A673 (cell line): ENCODE measurements at regions not wholly inside any gene's neighbourhood (a gene's known extent, or its start where the extent isn't known, plus 50 kb on each side); places are given as distances from the start of the nearest gene placed in this dataset.

Experiments used
- BruUV-seq: library from RNA; stranded (reverse); fragments of 400-500 nt; replicated peaks from 2 replicates; lab custom pipeline; 2021; lab: Mats Ljungman, UMichigan
- CTCF ChIA-PET: fragments of 300-600 bp; sonication (Branson Sonifier 250); formaldehyde crosslinking; loops from one replicate; lab custom pipeline; 2022; ENCODE audit warnings: antibody characterized with exemption; lab: Charles Lee
- POLR2A ChIA-PET: fragments of 300-600 bp; sonication (Branson Sonifier 250); formaldehyde crosslinking; loops from one replicate; lab custom pipeline; 2022; ENCODE audit warnings: antibody characterized with exemption; ENCODE audit not compliant: low non-redundant PET; lab: Charles Lee
- DNase-seq: peaks from one replicate; pipeline ENCODE4 v3.0.0-alpha.2; 2015; ENCODE audit warnings: low spot score
- H3K27ac ChIP-seq: fragments of 200-600 bp; sonication (generic); 2 replicates; pipeline ENCODE4 v1.5.1; 2016; ENCODE audit warnings: mixed run types, low read depth, mild to moderate bottlenecking, mixed read lengths, antibody characterized with exemption, low read length; ENCODE audit not compliant: poor library complexity, severe bottlenecking
- H3K27me3 ChIP-seq: fragments of 200-600 bp; sonication (generic); replicated peaks from 2 replicates; pipeline ENCODE4 v1.6.1; 2017; ENCODE audit warnings: mixed run types, low read depth, mild to moderate bottlenecking, mixed read lengths, antibody characterized with exemption, low read length; ENCODE audit not compliant: insufficient read depth, poor library complexity
- H3K36me3 ChIP-seq: fragments of 200-600 bp; sonication (generic); 2 replicates; pipeline ENCODE4 v1.6.1; 2016; ENCODE audit warnings: mixed run types, mild to moderate bottlenecking, mixed read lengths, antibody characterized with exemption, low read length; ENCODE audit not compliant: insufficient read depth, poor library complexity, severe bottlenecking
- H3K4me1 ChIP-seq: fragments of 200-600 bp; sonication (generic); 2 replicates; pipeline ENCODE4 v1.6.1; 2017; ENCODE audit warnings: mixed run types, mild to moderate bottlenecking, mixed read lengths, antibody characterized with exemption, low read length; ENCODE audit not compliant: insufficient read depth, poor library complexity, severe bottlenecking
- H3K4me3 ChIP-seq: fragments of 200-600 bp; sonication (generic); 2 replicates; pipeline ENCODE4 v1.5.1; 2016; ENCODE audit warnings: low read depth, mixed run types, mild to moderate bottlenecking, mixed read lengths, low read length; ENCODE audit not compliant: poor library complexity, severe bottlenecking
- H3K9me3 ChIP-seq: fragments of 200-600 bp; sonication (generic); 2 replicates; pipeline ENCODE4 v1.6.1; 2016; ENCODE audit warnings: mixed run types, low read depth, mild to moderate bottlenecking, mixed read lengths, antibody characterized with exemption, low read length; ENCODE audit not compliant: poor library complexity, severe bottlenecking
- EZH2 ChIP-seq: fragments of 200-600 bp; sonication (generic); IDR thresholded peaks from 2 replicates; pipeline ENCODE4 v1.6.1; 2017; ENCODE audit warnings: borderline replicate concordance, low read depth, mild to moderate bottlenecking, mixed read lengths, antibody characterized with exemption, low read length; ENCODE audit not compliant: poor library complexity, severe bottlenecking
- intact Hi-C: fragments of 100-400 bp; cut with micrococcal nuclease; formaldehyde crosslinking; loops from one replicate; pipeline ENCODE4 v1.10.0; 2022; ENCODE audit not compliant: unreplicated experiment
- TF ChIP-seq, protein P1 (sequence below): fragments of 300-800, 200-600 bp; sonication (generic); conservative IDR thresholded peaks from 2 replicates; pipeline ENCODE4 v1.5.1; 2017; ENCODE audit warnings: low read depth, mild to moderate bottlenecking, antibody characterized with exemption, low read length, moderate library complexity, mixed read lengths

DNA sequence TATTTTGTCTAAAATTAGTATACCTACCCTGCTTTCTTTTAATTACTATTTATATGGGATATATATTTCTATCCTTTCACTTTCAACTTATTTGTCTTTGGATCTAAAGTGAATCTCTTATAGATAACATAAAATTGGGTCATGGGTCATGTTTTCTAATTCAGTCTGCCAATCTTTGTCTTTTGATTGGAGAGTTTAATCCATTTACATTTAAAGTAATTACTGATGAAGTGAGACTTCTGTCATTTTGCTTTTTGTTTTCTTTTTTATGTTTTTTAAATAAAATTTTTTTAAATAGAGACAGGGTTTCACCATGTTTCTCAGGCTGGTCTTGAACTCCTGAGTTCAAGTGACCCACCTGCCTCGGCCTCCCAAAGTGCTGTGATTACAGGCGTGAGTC is 50.5 kb upstream of the PRDM1 start:
- Histone ChIP-seq H3K27me3 (no peaks in the 10 kb centered on the region), H3K9me3 (no peaks in the 10 kb centered on the region), H3K4me3 (no peak overlapping the region), H3K36me3 (no peaks in the 10 kb centered on the region), H3K27ac (no peak overlapping the region), H3K4me1 (no peaks in the 10 kb centered on the region)
- POLR2A ChIA-PET, result no interaction called here
- CTCF ChIA-PET, result no interaction called here
- TF ChIP-seq EZH2, result no peak
- TF ChIP-seq, protein P1, sequence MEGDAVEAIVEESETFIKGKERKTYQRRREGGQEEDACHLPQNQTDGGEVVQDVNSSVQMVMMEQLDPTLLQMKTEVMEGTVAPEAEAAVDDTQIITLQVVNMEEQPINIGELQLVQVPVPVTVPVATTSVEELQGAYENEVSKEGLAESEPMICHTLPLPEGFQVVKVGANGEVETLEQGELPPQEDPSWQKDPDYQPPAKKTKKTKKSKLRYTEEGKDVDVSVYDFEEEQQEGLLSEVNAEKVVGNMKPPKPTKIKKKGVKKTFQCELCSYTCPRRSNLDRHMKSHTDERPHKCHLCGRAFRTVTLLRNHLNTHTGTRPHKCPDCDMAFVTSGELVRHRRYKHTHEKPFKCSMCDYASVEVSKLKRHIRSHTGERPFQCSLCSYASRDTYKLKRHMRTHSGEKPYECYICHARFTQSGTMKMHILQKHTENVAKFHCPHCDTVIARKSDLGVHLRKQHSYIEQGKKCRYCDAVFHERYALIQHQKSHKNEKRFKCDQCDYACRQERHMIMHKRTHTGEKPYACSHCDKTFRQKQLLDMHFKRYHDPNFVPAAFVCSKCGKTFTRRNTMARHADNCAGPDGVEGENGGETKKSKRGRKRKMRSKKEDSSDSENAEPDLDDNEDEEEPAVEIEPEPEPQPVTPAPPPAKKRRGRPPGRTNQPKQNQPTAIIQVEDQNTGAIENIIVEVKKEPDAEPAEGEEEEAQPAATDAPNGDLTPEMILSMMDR, result no peak
- BruUV-seq, result no TSS peak
- no peak for DNase-seq
- intact Hi-C loops, result no loop called here

DNA sequence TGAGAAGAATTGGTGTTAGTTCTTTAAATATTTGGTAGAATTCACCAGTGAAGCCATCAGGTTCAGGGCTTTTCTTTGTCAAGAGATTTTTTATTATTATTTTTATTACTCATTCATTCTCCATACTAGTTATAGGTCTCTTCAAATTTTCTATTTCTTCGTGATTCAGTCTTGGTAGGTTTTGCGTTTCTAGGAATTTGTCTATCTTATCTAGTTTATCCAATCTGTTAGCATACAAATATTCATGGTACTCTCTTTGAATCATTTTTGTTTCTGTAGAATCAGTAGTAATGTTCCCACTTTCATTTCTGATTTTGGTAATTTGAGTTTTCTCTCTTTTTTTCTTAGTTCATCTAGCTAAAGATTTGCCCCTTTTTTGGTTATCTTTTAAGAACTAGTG is 52.3 kb upstream of the PRDM1 start:
- ChIA-PET POLR2A (no interaction called here), CTCF (no interaction called here)
- TF ChIP-seq, protein P1, result no peak
- TF ChIP-seq EZH2, result no peak
- Histone ChIP-seq H3K36me3 (no peaks in the 10 kb centered on the region), H3K9me3 (no peaks in the 10 kb centered on the region), H3K27me3 (no peaks in the 10 kb centered on the region), H3K4me3 (no peak overlapping the region), H3K27ac (no peak overlapping the region), H3K4me1 (no peaks in the 10 kb centered on the region)
- intact Hi-C loops, result no loop called here
- BruUV-seq, result no TSS peak
- no peak for DNase-seq

DNA sequence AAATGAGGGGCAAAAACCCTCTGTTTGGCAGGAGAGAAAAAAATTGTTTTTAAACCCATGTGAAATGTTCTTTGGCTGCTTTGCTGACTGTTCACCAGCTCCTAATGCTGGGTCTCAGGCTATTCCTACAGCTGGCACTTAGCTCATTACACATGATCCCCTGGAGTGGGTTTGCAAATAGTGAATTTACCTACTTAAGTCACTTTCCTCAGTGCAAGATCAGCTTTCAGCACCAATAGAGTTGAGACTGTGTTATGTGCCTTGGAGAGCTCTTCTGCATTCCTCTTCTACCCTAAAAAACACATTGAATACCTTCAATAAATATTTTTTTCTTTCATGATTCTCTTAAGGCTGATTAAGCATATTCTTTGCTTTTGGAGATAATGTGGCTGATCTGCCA is 58.4 kb upstream of the PRDM1 start:
- CTCF ChIA-PET, result no interaction called here
- H3K36me3 ChIP-seq, result no peaks in the 10 kb centered on the region

More for the DNA sequence above, 58.4 kb upstream of the PRDM1 start:
- TF ChIP-seq, protein P1, result no peak
- no peak for TF ChIP-seq EZH2
- POLR2A ChIA-PET, result no interaction called here
- Histone ChIP-seq H3K4me3 (no peak overlapping the region), H3K27ac (no peak overlapping the region), H3K9me3 (no peaks in the 10 kb centered on the region), H3K4me1 (no peaks in the 10 kb centered on the region), H3K27me3 (no peaks in the 10 kb centered on the region)
- intact Hi-C loops, result no loop called here
- no TSS peak for BruUV-seq
- no peak for DNase-seq
